VCaP (cell line): ENCODE measurements at regions not wholly inside any gene's neighbourhood (a gene's known extent, or its start where the extent isn't known, plus 50 kb on each side); places are given as distances from the start of the nearest gene placed in this dataset.

ENCODE experiments used
- H3K27ac ChIP-seq: fragments of 450-650 bp; 2 replicates; pipeline ENCODE4 v1.5.1; 2017
- CTCF ChIP-seq: fragments of 450-650 bp; conservative IDR thresholded peaks from 2 replicates; pipeline ENCODE4 v1.5.1; 2017; ENCODE audit warnings: mild to moderate bottlenecking, moderate library complexity

- H3K27ac ChIP-seq: no peak overlapping the region
These were observed 108.2 kb upstream of the SRD5A3 start for GRCh38 chr4:55237839-55238238.

GRCh38 chr4:55238407-55238806 lies 107.6 kb upstream of the SRD5A3 start:
- no peak for TF ChIP-seq CTCF
- no peak overlapping the region for H3K27ac ChIP-seq

More at GRCh38 chr4:55237839-55238238, 108.2 kb upstream of the SRD5A3 start:
- no peak for TF ChIP-seq CTCF

GRCh38 chr4:55241461-55241860 lies 104.6 kb upstream of the SRD5A3 start:
- no peak overlapping the region for H3K27ac ChIP-seq
- no peak for TF ChIP-seq CTCF

- no peak for TF ChIP-seq CTCF
- no peak overlapping the region for H3K27ac ChIP-seq
These were observed 103.5 kb upstream of the SRD5A3 start for GRCh38 chr4:55242506-55242905.

GRCh38 chr4:55247521-55247920 lies 98.5 kb upstream of the SRD5A3 start:
- TF ChIP-seq CTCF: no peak
- no peak overlapping the region for H3K27ac ChIP-seq

GRCh38 chr4:55248756-55249155 lies 97.3 kb upstream of the SRD5A3 start:
- no peak overlapping the region for H3K27ac ChIP-seq
- TF ChIP-seq CTCF: no peak

- H3K27ac ChIP-seq: no peak overlapping the region
- no peak for TF ChIP-seq CTCF
These were observed 96.6 kb upstream of the SRD5A3 start for GRCh38 chr4:55249476-55249875.

- no peak for TF ChIP-seq CTCF
- no peak overlapping the region for H3K27ac ChIP-seq
These were observed 94.7 kb upstream of the SRD5A3 start for GRCh38 chr4:55251342-55251741.
